ENCODE measurements at regions not wholly inside any gene's neighbourhood (a gene's known extent, or its start where the extent isn't known, plus 50 kb on each side); places are given as distances from the start of the nearest gene placed in this dataset.

DNA sequence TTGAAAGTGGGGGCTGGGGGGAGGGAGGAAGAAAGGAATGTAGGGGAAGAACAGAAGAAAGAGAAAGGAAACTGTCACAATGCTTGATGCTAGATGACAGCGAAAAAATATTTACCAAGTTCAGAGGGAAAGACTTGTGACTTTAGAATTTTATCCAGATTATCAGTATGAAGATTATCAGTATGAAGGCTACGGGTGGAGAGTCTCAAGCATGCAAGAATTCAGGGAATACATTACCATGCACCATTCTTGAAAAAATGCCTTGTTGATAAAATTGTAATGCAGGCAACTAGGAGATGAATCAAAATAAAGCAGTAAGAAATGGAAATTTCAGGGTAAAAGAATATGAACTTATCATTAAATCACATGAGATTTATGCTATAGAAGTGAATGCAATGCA, 376.8 kb downstream of the PCNX1 start:
- Histone ChIP-seq H3K27ac (ENCODE audit: low read length) (no peak overlapping the region), H3K9ac (ENCODE audit: low read depth, low read length) (no peak overlapping the region), H3K36me3 (ENCODE audit: insufficient read depth, low read length) (no peaks in the 10 kb centered on the region), H3K4me3 (ENCODE audit: low read depth in 1 of 2, low read length in 2 of 2) (no peak overlapping the region), H3K79me2 (ENCODE audit: insufficient read depth, low read length) (no peaks in the 10 kb centered on the region), H2AFZ (ENCODE audit: low read depth, low read length) (no peak overlapping the region), H3K9me3 (ENCODE audit: insufficient read depth, low read length, severe bottlenecking) (peaks cover 2% of the 10 kb centered on the region), H3K4me2 (ENCODE audit: insufficient read depth, low read length) (no peak overlapping the region), H4K20me1 (ENCODE audit: insufficient read depth, low read length) (no peaks in the 10 kb centered on the region), H3K27me3 (ENCODE audit: insufficient read depth, low read length, poor library complexity) (no peaks in the 10 kb centered on the region), H3K4me1 (ENCODE audit: insufficient read depth, low read length) (no peaks in the 10 kb centered on the region)
- DNase-seq (no peak), ATAC-seq (ENCODE audit: insufficient read depth, low read depth) (no peak)
- TF ChIP-seq, protein P1, sequence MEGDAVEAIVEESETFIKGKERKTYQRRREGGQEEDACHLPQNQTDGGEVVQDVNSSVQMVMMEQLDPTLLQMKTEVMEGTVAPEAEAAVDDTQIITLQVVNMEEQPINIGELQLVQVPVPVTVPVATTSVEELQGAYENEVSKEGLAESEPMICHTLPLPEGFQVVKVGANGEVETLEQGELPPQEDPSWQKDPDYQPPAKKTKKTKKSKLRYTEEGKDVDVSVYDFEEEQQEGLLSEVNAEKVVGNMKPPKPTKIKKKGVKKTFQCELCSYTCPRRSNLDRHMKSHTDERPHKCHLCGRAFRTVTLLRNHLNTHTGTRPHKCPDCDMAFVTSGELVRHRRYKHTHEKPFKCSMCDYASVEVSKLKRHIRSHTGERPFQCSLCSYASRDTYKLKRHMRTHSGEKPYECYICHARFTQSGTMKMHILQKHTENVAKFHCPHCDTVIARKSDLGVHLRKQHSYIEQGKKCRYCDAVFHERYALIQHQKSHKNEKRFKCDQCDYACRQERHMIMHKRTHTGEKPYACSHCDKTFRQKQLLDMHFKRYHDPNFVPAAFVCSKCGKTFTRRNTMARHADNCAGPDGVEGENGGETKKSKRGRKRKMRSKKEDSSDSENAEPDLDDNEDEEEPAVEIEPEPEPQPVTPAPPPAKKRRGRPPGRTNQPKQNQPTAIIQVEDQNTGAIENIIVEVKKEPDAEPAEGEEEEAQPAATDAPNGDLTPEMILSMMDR (IDR thresholded peaks at IDR 0.05; ENCODE audit: borderline replicate concordance, extremely low read depth, low read length, poor library complexity, severe bottlenecking) = no peak
- TF ChIP-seq EZH2 (IDR thresholded peaks at IDR 0.05; ENCODE audit: borderline replicate concordance, low read depth, low read length, severe bottlenecking) = no peak

DNA sequence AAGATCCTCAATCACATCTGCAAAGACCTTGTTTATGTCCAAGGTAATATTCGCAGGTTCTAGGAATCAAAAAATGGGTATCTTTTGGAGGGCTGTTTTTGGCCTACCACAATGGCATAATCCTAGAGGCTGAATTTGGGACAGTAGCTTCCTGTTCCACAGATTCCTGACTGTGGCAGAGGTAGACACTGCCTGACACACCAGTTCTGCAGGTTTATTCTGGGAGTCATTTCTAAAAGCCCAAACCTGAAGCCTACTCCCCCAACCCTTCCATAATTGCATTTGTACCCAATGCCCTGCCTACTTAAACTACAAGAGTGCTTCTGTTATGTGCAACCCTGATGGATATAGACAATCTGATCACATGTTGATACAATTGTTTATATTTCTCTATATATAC, 378.9 kb downstream of the PCNX1 start:
- H3K27me3 ChIP-seq (ENCODE audit: insufficient read depth, low read length, poor library complexity) = no peaks in the 10 kb centered on the region
- peaks cover 2% of the 10 kb centered on the region for H3K9me3 ChIP-seq (ENCODE audit: insufficient read depth, low read length, severe bottlenecking)
- ATAC-seq (ENCODE audit: insufficient read depth, low read depth) (no peak), DNase-seq (no peak)
- no peak overlapping the region for H2AFZ ChIP-seq (ENCODE audit: low read depth, low read length)
- no peak overlapping the region for H3K9ac ChIP-seq (ENCODE audit: low read depth, low read length)
- TF ChIP-seq, protein P1 (IDR thresholded peaks at IDR 0.05; ENCODE audit: borderline replicate concordance, extremely low read depth, low read length, poor library complexity, severe bottlenecking) = no peak
- no peak for TF ChIP-seq EZH2 (IDR thresholded peaks at IDR 0.05; ENCODE audit: borderline replicate concordance, low read depth, low read length, severe bottlenecking)
- H3K79me2 ChIP-seq (ENCODE audit: insufficient read depth, low read length) = no peaks in the 10 kb centered on the region
- H3K27ac ChIP-seq (ENCODE audit: low read length) = no peak overlapping the region
- H3K4me3 ChIP-seq (ENCODE audit: low read depth in 1 of 2, low read length in 2 of 2) = no peak overlapping the region
- H3K4me1 ChIP-seq (ENCODE audit: insufficient read depth, low read length) = peaks cover 3% of the 10 kb centered on the region; the same call in 1 of the 2 replicates
- H3K4me2 ChIP-seq (ENCODE audit: insufficient read depth, low read length) = no peak overlapping the region
- no peaks in the 10 kb centered on the region for H3K36me3 ChIP-seq (ENCODE audit: insufficient read depth, low read length)
- no peaks in the 10 kb centered on the region for H4K20me1 ChIP-seq (ENCODE audit: insufficient read depth, low read length)

DNA sequence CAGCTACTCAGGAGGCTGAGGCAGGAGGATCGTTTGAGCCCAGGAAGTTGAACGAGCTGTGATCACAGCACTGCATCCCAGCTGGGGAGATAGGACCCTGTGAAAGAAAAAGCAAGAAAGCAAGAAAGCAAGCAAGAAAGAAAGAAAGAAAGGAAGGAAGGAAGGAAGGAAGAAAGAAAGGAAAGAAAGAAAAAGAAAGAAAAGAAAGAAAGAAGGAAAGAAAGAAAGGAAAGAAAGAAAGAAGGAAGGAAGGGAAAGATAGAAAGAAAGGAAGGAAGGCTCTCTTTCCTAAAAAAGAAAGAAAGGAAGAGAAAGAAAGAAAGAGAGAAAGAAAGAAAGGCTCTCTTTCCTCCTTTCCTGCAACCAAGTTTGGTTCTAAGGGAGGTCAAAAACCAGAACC, 380.3 kb downstream of the PCNX1 start:
- TF ChIP-seq, protein P1 (IDR thresholded peaks at IDR 0.05; ENCODE audit: borderline replicate concordance, extremely low read depth, low read length, poor library complexity, severe bottlenecking) = no peak
- TF ChIP-seq EZH2 (IDR thresholded peaks at IDR 0.05; ENCODE audit: borderline replicate concordance, low read depth, low read length, severe bottlenecking) = no peak

DNA sequence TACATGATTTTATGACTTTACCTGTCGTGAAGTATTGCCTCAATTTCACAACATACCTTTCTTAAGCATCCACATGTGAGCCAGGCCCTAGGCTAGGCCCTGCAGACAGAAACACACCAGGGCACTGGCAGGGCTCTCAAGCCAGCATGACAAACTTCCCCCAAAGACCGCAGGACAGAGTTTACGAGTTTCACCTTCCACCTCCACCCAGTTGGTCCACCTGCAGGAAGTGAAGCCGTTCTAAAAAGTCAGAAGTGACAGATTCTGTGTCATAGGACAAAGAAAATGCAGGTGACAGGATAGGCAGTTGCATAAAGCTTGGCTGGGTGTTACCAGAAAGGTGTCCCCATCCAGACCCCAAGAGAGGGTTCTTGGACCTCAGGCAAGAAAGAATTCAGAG, 382.3 kb downstream of the PCNX1 start:
- H3K9ac ChIP-seq (ENCODE audit: low read depth, low read length) = no peak overlapping the region
- no peak overlapping the region for H3K4me3 ChIP-seq (ENCODE audit: low read depth in 1 of 2, low read length in 2 of 2)
- H3K36me3 ChIP-seq (ENCODE audit: insufficient read depth, low read length) = no peaks in the 10 kb centered on the region
- DNase-seq (no peak), ATAC-seq (ENCODE audit: insufficient read depth, low read depth) (no peak)
- H3K27ac ChIP-seq (ENCODE audit: low read length) = no peak overlapping the region
- peaks cover 2% of the 10 kb centered on the region for H3K9me3 ChIP-seq (ENCODE audit: insufficient read depth, low read length, severe bottlenecking)
- H2AFZ ChIP-seq (ENCODE audit: low read depth, low read length) = no peak overlapping the region; the same call in 1 of the 2 replicates
- no peaks in the 10 kb centered on the region for H3K27me3 ChIP-seq (ENCODE audit: insufficient read depth, low read length, poor library complexity)
- H3K79me2 ChIP-seq (ENCODE audit: insufficient read depth, low read length) = no peaks in the 10 kb centered on the region
- no peak for TF ChIP-seq EZH2 (IDR thresholded peaks at IDR 0.05; ENCODE audit: borderline replicate concordance, low read depth, low read length, severe bottlenecking)
- TF ChIP-seq, protein P1 (IDR thresholded peaks at IDR 0.05; ENCODE audit: borderline replicate concordance, extremely low read depth, low read length, poor library complexity, severe bottlenecking) = no peak
- no peak overlapping the region for H3K4me2 ChIP-seq (ENCODE audit: insufficient read depth, low read length)
- H3K4me1 ChIP-seq (ENCODE audit: insufficient read depth, low read length) = peaks cover 3% of the 10 kb centered on the region; the same call in 1 of the 2 replicates
- no peaks in the 10 kb centered on the region for H4K20me1 ChIP-seq (ENCODE audit: insufficient read depth, low read length)

More for the DNA sequence above, 380.3 kb downstream of the PCNX1 start:
- Histone ChIP-seq H3K4me1 (ENCODE audit: insufficient read depth, low read length) (peaks cover 3% of the 10 kb centered on the region; the same call in 1 of the 2 replicates), H3K36me3 (ENCODE audit: insufficient read depth, low read length) (no peaks in the 10 kb centered on the region), H3K27ac (ENCODE audit: low read length) (no peak overlapping the region), H3K79me2 (ENCODE audit: insufficient read depth, low read length) (no peaks in the 10 kb centered on the region), H2AFZ (ENCODE audit: low read depth, low read length) (no peak overlapping the region), H3K9ac (ENCODE audit: low read depth, low read length) (no peak overlapping the region), H3K4me3 (ENCODE audit: low read depth in 1 of 2, low read length in 2 of 2) (no peak overlapping the region), H3K27me3 (ENCODE audit: insufficient read depth, low read length, poor library complexity) (no peaks in the 10 kb centered on the region), H3K4me2 (ENCODE audit: insufficient read depth, low read length) (no peak overlapping the region), H3K9me3 (ENCODE audit: insufficient read depth, low read length, severe bottlenecking) (peaks cover 2% of the 10 kb centered on the region), H4K20me1 (ENCODE audit: insufficient read depth, low read length) (no peaks in the 10 kb centered on the region)
- no peak for DNase-seq
- no peak for ATAC-seq (ENCODE audit: insufficient read depth, low read depth)

All from DND-41 (cell line).